ENCODE measurements at regions not wholly inside any gene's neighbourhood (a gene's known extent, or its start where the extent isn't known, plus 50 kb on each side); places are given as distances from the start of the nearest gene placed in this dataset.

DNA sequence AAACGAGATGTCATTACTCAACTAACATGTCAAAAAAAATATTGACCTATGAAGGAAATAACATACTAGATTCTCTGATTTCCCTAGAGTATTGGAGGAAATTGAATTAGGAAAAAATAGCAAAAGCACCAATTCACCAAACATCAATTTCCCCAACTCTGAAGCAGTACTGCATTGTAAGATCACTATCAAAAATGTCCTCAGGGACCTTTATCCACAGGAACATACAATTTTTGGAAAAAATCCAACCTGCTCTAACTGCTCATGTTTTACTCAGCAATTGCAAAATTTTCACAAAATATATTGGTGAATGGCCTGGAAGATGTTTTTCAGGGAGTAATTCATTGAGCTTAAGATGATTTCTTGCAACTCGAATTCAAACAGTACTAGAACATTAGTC lies 239.0 kb upstream of the GIMD1 start:
- ChIA-PET CTCF (no interaction called here), POLR2A (no interaction called here)
- DNase-seq (ENCODE audit: low read depth, low spot score): no peak
- H3K4me3 ChIP-seq (ENCODE audit: low read depth, low read length): no peak overlapping the region
- TF ChIP-seq, protein P1, sequence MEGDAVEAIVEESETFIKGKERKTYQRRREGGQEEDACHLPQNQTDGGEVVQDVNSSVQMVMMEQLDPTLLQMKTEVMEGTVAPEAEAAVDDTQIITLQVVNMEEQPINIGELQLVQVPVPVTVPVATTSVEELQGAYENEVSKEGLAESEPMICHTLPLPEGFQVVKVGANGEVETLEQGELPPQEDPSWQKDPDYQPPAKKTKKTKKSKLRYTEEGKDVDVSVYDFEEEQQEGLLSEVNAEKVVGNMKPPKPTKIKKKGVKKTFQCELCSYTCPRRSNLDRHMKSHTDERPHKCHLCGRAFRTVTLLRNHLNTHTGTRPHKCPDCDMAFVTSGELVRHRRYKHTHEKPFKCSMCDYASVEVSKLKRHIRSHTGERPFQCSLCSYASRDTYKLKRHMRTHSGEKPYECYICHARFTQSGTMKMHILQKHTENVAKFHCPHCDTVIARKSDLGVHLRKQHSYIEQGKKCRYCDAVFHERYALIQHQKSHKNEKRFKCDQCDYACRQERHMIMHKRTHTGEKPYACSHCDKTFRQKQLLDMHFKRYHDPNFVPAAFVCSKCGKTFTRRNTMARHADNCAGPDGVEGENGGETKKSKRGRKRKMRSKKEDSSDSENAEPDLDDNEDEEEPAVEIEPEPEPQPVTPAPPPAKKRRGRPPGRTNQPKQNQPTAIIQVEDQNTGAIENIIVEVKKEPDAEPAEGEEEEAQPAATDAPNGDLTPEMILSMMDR (IDR thresholded peaks at IDR 0.05; ENCODE audit: insufficient read depth, low read length, missing control alignments): no peak

DNA sequence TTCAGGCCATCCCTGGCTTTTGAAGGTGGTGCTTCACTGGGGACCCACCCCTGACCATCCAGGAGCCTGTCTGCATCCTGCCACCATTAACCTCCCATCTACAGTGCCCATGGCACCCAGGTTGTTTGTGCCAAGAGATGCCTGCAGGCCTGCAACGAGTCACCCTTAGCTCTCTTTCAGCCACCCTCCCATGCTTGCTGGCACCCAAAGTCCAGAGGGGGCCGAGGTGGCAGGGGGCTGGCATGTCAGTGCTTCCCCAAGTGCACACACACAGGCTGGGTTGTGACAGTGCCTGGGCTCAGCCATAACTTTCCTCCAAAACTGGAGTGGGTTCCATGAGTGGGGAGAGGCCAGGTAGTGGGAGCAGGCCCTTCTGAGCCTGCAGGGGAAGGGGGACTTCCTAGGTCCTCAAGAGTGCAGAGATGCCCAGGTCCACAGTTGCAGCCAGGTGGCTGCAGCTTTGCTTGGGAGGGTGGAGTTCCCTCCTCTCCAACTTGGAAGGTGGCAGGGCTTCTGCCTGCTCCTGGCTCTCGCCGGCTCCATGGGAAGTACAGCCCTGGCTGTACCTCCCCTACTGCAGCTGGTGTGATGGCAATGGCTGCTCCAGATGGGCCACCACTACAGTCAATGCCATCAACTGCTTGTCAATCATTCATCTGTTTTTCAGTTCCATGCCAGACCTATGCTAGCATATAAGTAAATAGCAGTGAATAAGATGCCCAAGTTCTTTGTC lies 235.9 kb upstream of the GIMD1 start:
- no peak overlapping the region for H3K4me3 ChIP-seq (ENCODE audit: low read depth, low read length)
- TF ChIP-seq, protein P1 (IDR thresholded peaks at IDR 0.05; ENCODE audit: insufficient read depth, low read length, missing control alignments): no peak
- ChIA-PET POLR2A (no interaction called here), CTCF (no interaction called here)
- DNase-seq (ENCODE audit: low read depth, low spot score): no peak

DNA sequence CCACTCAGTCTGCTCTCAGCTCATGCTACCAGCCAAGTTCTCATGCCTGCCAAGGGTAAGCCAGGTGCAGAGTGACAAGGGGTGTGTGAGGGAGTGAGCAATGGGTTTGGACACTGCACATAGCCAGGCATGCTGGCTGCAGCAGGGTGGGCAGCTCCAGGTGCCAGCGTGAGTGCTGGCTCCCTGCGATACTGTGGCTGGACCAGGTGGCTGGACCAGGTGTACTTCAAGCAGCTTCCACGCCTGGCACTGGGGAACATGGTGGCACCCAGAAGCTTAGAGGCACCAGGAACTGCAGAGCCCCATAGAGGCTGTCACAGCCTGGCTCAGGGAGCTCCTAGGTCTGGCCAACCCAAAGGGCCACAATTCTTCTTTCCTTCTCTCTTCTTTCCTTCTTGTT lies 234.9 kb upstream of the GIMD1 start:
- POLR2A ChIA-PET: no interaction called here
- DNase-seq (ENCODE audit: low read depth, low spot score): no peak
- TF ChIP-seq, protein P1 (IDR thresholded peaks at IDR 0.05; ENCODE audit: insufficient read depth, low read length, missing control alignments): no peak
- CTCF ChIA-PET: interaction anchor here (0.9 kb wide), 1 partner anchor 10 kb away, joined by 3 read pairs; no protein-coding TSS in a partner anchor
- no peak overlapping the region for H3K4me3 ChIP-seq (ENCODE audit: low read depth, low read length)

DNA sequence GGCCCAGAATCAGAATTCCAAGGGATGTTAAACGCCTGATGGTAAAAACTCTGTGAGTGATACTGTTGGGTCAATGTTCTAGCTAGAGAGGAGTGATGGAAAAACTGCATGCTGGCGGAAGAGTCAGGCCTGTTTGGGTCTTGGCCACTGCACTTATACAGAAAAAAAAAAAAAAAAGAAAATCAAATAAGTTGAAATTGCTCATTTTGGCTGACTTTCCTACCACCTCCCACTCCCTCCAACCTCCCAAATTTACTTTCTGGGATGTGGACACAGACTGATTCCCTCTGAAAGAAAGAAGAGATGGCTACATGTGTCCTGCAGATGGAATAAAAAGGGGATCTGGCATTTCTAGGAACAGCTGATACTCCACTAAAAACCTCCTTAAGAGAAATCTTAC lies 234.1 kb upstream of the GIMD1 start:
- POLR2A ChIA-PET: no interaction called here
- H3K4me3 ChIP-seq (ENCODE audit: low read depth, low read length): no peak overlapping the region
- TF ChIP-seq, protein P1 (IDR thresholded peaks at IDR 0.05; ENCODE audit: insufficient read depth, low read length, missing control alignments): no peak
- no peak for DNase-seq (ENCODE audit: low read depth, low spot score)
- CTCF ChIA-PET: interaction anchor here (0.9 kb wide), 1 partner anchor 11 kb away, joined by 3 read pairs; no protein-coding TSS in a partner anchor

DNA sequence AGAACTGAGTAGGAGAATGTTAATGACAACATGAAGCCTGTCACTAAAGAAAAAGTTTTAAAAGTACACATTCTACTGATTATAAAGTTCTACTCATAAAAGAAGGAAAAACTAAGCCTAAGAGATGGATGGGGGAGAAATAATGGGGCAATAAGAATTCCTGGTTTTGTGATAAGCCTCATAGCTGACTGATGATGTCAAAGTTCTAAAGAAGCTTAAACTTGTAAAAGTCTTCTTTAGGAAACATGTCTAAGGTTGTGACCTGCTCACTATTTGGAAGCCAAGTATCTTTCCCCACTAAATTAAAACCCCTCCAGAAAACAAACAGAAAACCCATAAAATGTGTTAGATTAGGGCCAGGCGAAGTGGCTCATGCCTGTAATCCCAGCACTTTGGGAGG lies 232.9 kb upstream of the GIMD1 start:
- no peak overlapping the region for H3K4me3 ChIP-seq (ENCODE audit: low read depth, low read length)
- POLR2A ChIA-PET: no interaction called here
- TF ChIP-seq, protein P1 (IDR thresholded peaks at IDR 0.05; ENCODE audit: insufficient read depth, low read length, missing control alignments): no peak
- DNase-seq (ENCODE audit: low read depth, low spot score): no peak
- CTCF ChIA-PET: no interaction called here

DNA sequence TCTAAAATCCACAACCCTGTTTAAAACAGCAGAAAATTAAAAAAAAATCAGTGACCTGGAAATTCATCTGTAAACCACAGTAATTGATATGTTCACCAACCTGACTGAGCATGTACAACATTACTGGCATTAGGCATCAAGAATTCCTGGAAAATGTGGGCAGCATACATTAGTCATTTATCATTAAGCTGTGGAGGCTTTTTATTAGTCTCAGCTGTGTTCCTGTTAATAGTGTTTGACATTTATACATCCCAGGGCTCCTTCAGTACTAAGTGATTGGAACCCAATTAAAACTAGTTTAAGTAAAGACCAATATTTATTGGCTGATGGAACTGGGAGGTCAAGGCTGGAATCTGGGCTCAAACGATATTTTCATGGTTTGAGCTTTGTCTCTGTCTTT lies 227.3 kb upstream of the GIMD1 start:
- TF ChIP-seq, protein P1 (IDR thresholded peaks at IDR 0.05; ENCODE audit: insufficient read depth, low read length, missing control alignments): no peak
- no peak for DNase-seq (ENCODE audit: low read depth, low spot score)
- ChIA-PET POLR2A (no interaction called here), CTCF (no interaction called here)
- no peak overlapping the region for H3K4me3 ChIP-seq (ENCODE audit: low read depth, low read length)
